Adrenal gland (tissue), 9 donors: ENCODE measurements at regions not wholly inside any gene's neighbourhood (a gene's known extent, or its start where the extent isn't known, plus 50 kb on each side); places are given as distances from the start of the nearest gene placed in this dataset.
"Not testable (repeated sequence)": the region's sequence is repeated elsewhere in the genome, so short reads cannot be mapped to it uniquely, and the experiment has no call there.

Experiments
- DNase-seq, 7 donors: peaks; one replicate each; pipeline ENCODE4 v3.0.0-alpha.2; 2019 to 2020
- H3K27ac ChIP-seq, 5 donors: fragments of 200-600 bp; sonication (generic) in 4 of 5; 1 replicate in 3 of 5; 2 replicates in 2 of 5; pipeline versions ENCODE4 v1.5.1 to v1.8.0; 2016 to 2020; ENCODE audit warnings: mild to moderate bottlenecking in 1 of 5
- H3K27me3 ChIP-seq: fragments of 200-600 bp; 2 replicates; pipeline ENCODE4 v1.8.0; 2021
- H3K36me3 ChIP-seq, 2 donors: fragments of 200-600 bp; replicated peaks in 1 of 2; 1 replicate in 1 of 2; 2 replicates in 1 of 2; pipeline versions ENCODE4 v1.5.1 to v1.8.0; 2018 to 2022
- H3K4me1 ChIP-seq, 2 donors: fragments of 200-600 bp; replicated peaks in 1 of 2; 1 replicate in 1 of 2; 2 replicates in 1 of 2; pipeline versions ENCODE4 v1.5.1 to v1.8.0; 2018 to 2021
- H3K4me3 ChIP-seq, 4 donors: fragments of 200-600 bp; sonication (generic) in 3 of 4; one replicate each; pipeline ENCODE4 v1.5.1; 2016 to 2018
- H3K9me3 ChIP-seq, 3 donors: fragments of 200-600 bp; sonication (generic) in 1 of 3; replicated peaks in 1 of 3; 1 replicate in 2 of 3; 2 replicates in 1 of 3; pipeline versions ENCODE4 v1.5.1 to v1.8.0; 2016 to 2021
- POLR2A ChIP-seq, 2 donors: fragments of 450-650 bp; IDR thresholded peaks; one replicate each; pipeline ENCODE4 v1.6.1; 2017; ENCODE audit warnings: antibody characterized with exemption in 2 of 2, mild to moderate bottlenecking in 2 of 2, moderate library complexity in 1 of 2
- WGBS, 4 donors: extraction: QIAGEN DNeasy Blood & Tissue Kit in 2 of 4; methylation state at CpG; one replicate each; pipeline versions ENCODE4 v1.1.5 to v1.1.7; 2013 to 2017; 5-methylcytosine and 5-hydroxymethylcytosine counted together
- intact Hi-C, 2 donors: fragments of 100-400 bp; cut with DNase I; formaldehyde crosslinking; loops; one replicate each; pipeline versions ENCODE4 v1.14.1 to v1.15.0; 2022 to 2023
- TF ChIP-seq, protein P1 (sequence below), 6 experiments: fragments of 450-650 bp in 4 of 6; fragments of 200-600 bp in 2 of 6; sonication (generic) in 1 of 6; IDR thresholded peaks; 1 replicate in 5 of 6; 2 replicates in 1 of 6; pipeline versions ENCODE4 v1.5.1 to v1.8.0; 2016 to 2021; ENCODE audit warnings: antibody characterized with exemption in 6 of 6, mild to moderate bottlenecking in 2 of 6, moderate library complexity in 1 of 6
- donor health status: healthy with polysubstance abuse.
- donor health status: Bipolar disorder and iron deficiency.
- donor health status: DM: yes; HTN: yes; CAD: no.
- donor health status: DM: no; HTN: no; CAD: no.
- donor health status: DM: no; HTN: no; CAD: no.

DNA sequence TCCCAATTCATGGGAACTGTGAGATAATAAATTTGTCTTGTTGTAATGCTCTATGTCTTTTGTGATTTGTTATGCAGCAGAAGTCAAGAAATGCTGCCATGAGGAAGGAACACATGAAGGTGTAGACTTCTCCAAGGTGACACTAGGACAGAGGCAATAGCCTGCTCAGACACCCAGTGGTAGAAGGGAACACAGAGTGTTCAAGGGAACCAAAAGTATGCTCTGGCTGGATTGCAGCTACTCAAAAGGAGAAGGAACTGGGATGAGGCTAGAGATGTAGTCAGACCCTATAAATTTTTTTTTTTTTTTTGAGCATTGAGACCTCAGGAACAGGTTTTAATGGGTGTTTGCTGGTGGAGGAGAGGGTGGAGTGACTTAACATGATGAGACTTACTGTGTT lies 232.5 kb downstream of the PARP8 start:
- Histone ChIP-seq H3K4me1 (no peaks in the 10 kb centered on the region), H3K27me3 (no peaks in the 10 kb centered on the region), H3K4me3 (no peak overlapping the region), H3K27ac (no peak overlapping the region), H3K9me3 (no peaks in the 10 kb centered on the region), H3K36me3 (no peaks in the 10 kb centered on the region)
- DNase-seq, result no peak
- TF ChIP-seq, protein P1, sequence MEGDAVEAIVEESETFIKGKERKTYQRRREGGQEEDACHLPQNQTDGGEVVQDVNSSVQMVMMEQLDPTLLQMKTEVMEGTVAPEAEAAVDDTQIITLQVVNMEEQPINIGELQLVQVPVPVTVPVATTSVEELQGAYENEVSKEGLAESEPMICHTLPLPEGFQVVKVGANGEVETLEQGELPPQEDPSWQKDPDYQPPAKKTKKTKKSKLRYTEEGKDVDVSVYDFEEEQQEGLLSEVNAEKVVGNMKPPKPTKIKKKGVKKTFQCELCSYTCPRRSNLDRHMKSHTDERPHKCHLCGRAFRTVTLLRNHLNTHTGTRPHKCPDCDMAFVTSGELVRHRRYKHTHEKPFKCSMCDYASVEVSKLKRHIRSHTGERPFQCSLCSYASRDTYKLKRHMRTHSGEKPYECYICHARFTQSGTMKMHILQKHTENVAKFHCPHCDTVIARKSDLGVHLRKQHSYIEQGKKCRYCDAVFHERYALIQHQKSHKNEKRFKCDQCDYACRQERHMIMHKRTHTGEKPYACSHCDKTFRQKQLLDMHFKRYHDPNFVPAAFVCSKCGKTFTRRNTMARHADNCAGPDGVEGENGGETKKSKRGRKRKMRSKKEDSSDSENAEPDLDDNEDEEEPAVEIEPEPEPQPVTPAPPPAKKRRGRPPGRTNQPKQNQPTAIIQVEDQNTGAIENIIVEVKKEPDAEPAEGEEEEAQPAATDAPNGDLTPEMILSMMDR (IDR thresholded peaks at IDR 0.05), result no peak
- TF ChIP-seq POLR2A (IDR thresholded peaks at IDR 0.05), result no peak
- intact Hi-C loops, result no loop called here

DNA sequence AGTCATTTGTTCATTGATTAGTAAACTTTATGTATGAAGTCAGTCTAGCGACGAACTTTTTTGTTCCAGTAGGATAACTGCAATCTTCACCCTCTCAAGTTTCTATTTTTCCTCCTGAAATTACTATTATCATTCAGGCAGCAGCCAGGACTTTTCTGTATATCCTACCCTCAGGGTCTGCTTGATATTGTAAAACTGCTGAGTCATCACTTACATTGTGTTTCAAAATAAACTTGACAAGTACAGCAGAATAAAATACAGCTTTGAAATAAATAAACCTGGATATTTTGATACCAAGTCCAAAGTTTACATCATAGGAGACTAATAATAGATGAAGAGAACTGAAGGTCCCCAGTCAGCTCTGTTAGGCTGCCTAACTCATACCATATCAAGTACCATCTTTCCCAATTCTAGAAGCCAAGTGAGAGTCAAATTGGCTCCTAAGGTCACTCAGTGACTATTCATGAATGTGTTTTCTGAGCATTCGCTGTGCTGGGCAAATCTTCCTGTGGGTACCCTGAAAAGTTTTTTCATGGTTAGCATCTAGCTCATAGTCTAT lies 234.6 kb downstream of the PARP8 start:
- DNase-seq, result no peak
- Histone ChIP-seq H3K27me3 (no peaks in the 10 kb centered on the region), H3K36me3 (no peaks in the 10 kb centered on the region), H3K27ac (no peak overlapping the region), H3K4me1 (no peaks in the 10 kb centered on the region), H3K4me3 (no peak overlapping the region), H3K9me3 (no peaks in the 10 kb centered on the region)
- no peak for TF ChIP-seq POLR2A (IDR thresholded peaks at IDR 0.05)
- TF ChIP-seq, protein P1 (IDR thresholded peaks at IDR 0.05), result no peak
- intact Hi-C loops, result no loop called here
- WGBS, 4 donors, result 75 to 80% (median 77%) methylated on average over 3 of the region's 3 CpGs

DNA sequence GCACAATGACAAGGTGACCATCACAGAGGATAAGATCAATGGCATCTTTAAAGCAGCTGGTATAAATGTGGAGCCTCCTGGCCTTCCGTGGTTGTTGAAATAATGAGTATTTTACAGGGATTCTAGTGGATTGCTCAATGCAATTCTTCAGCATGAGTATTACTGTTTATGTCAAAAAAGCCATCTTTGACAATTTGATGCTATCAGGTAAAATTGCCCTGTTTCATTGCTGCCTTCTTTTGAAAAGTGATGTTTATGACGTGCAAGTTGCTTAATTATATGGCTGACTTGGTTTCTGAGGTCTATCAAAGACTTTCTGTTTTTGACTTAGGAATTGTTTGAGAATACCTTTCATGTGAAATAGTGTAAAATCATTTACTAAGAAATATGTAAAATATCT lies 237.2 kb downstream of the PARP8 start:
- no peaks in the 10 kb centered on the region for H3K4me1 ChIP-seq
- H3K27ac ChIP-seq, result no peak overlapping the region
- H3K36me3 ChIP-seq, result no peaks in the 10 kb centered on the region
- 70 to 80% (median 76%) methylated on average over 2 of the region's 2 CpGs for WGBS, 4 donors
- H3K4me3 ChIP-seq, result no peak overlapping the region
- H3K27me3 ChIP-seq, result no peaks in the 10 kb centered on the region
- TF ChIP-seq, protein P1 (IDR thresholded peaks at IDR 0.05), result no peak
- no peak for TF ChIP-seq POLR2A (IDR thresholded peaks at IDR 0.05)
- intact Hi-C loops, result no loop called here
- DNase-seq, result no peak
- no peaks in the 10 kb centered on the region for H3K9me3 ChIP-seq

DNA sequence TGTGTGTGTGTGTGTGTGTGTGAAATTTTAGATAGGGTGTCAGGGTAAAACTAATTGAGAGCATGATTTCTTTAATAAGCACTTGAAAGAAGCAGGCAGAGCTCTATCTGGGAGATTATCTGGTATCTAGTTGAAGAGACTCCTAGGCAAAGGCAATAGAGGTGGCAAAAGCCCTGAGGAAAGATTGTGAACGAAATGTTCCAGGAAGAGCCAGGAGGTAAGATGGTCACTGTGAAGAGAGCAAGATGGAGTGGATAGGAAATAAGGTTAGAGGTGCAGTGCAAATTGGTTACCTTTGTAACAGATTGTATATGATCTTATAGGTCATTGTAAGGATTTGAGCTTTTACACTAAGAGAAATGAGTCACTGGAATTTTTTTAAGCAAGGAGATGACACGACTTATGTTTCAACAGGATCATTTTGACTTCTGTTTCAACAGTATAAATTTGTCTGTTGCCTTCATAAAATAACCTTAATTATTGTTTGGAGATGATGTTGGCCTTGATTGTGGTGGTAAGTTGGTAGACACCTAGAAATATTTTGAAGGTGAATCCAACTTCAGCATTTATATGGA lies 239.6 kb downstream of the PARP8 start:
- Histone ChIP-seq H3K36me3 (no peaks in the 10 kb centered on the region), H3K9me3 (no peaks in the 10 kb centered on the region), H3K4me1 (no peaks in the 10 kb centered on the region), H3K27ac (no peak overlapping the region), H3K4me3 (no peak overlapping the region), H3K27me3 (no peaks in the 10 kb centered on the region)
- no peak for DNase-seq
- intact Hi-C loops, result no loop called here
- no peak for TF ChIP-seq POLR2A (IDR thresholded peaks at IDR 0.05)
- TF ChIP-seq, protein P1 (IDR thresholded peaks at IDR 0.05), result no peak
- WGBS, 4 donors, result 69 to 80% (median 70%) methylated on average over 2 of the region's 2 CpGs

DNA sequence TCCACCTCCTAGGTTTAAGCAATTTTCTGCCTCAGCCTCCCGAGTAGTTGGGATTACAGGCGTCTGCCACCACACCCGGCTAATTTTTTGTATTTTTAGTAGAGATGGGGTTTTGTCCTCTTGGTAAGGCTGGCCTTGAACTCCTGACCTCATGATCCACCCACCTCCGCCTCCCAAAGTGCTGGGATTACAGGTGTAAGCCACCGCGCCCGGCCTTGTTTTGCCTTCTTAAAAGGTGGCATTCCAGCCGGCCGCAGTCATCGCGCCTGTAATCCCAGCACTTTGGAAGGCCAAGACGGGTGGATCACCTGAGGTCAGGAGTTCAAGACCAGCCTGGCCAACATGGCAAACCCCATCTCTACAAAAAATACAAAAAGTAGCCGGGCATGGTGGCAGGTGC lies 253.7 kb downstream of the PARP8 start:
- H3K27me3 ChIP-seq, H3K36me3 ChIP-seq, intact Hi-C loops, H3K4me1 ChIP-seq, H3K9me3 ChIP-seq, DNase-seq, H3K4me3 ChIP-seq, H3K27ac ChIP-seq: not testable (repeated sequence)
- WGBS, 4 donors, result 83 to 95% (median 93%) methylated on average over 12 to 13 of the region's 13 CpGs
